ENCODE measurements at regions not wholly inside any gene's neighbourhood (a gene's known extent, or its start where the extent isn't known, plus 50 kb on each side); places are given as distances from the start of the nearest gene placed in this dataset.
"Not testable (repeated sequence)": the region's sequence is repeated elsewhere in the genome, so short reads cannot be mapped to it uniquely, and the experiment has no call there.

GRCh38 chr1:146709302-146709701 is 228.8 kb upstream of the NBPF12 start:
- TF ChIP-seq ESRRG, RARB (CRISPR knock-in tag; IDR thresholded peaks at IDR 0.05): not testable (repeated sequence)
